ENCODE measurements at regions not wholly inside any gene's neighbourhood (a gene's known extent, or its start where the extent isn't known, plus 50 kb on each side); places are given as distances from the start of the nearest gene placed in this dataset.
A peak's percentile ranks its signal among the peaks of the same experiment; 100 is the strongest.
"Not testable (repeated sequence)": the region's sequence is repeated elsewhere in the genome, so short reads cannot be mapped to it uniquely, and the experiment has no call there.

GRCh38 chr11:3538220-3538619 lies 103.6 kb downstream of the ART5 start:
- H3K36me3 Mint-ChIP-seq (ENCODE audit: low read depth); DNase-seq; POLR2A ChIA-PET; H3K4me3 Mint-ChIP-seq; CTCF ChIA-PET; H3K27ac Mint-ChIP-seq; ATAC-seq; H3K4me1 Mint-ChIP-seq: not testable (repeated sequence)
- intact Hi-C loops (cut with DNase I, micrococcal nuclease) = loop anchor here in 1 of 2 experiments (5.0 kb wide), 1 partner anchor 234 kb away; no protein-coding TSS in a partner anchor
- peaks cover 17% of the 10 kb centered on the region for H3K9me3 Mint-ChIP-seq (ENCODE audit: low read depth)
- peaks cover 15% of the 10 kb centered on the region for H3K27me3 Mint-ChIP-seq

- H3K4me1 Mint-ChIP-seq; H3K36me3 Mint-ChIP-seq (ENCODE audit: low read depth); DNase-seq; H3K27ac Mint-ChIP-seq; POLR2A ChIA-PET; CTCF ChIA-PET; H3K4me3 Mint-ChIP-seq; ATAC-seq: not testable (repeated sequence)
- H3K9me3 Mint-ChIP-seq (ENCODE audit: low read depth) = peaks cover 17% of the 10 kb centered on the region
- H3K27me3 Mint-ChIP-seq = peaks cover 15% of the 10 kb centered on the region
- intact Hi-C loops (cut with DNase I, micrococcal nuclease) = loop anchor here in 1 of 2 experiments (5.0 kb wide), 1 partner anchor 235 kb away; no protein-coding TSS in a partner anchor
Observed at GRCh38 chr11:3537254-3537653, 104.5 kb downstream of the ART5 start.

- H3K4me3 Mint-ChIP-seq; H3K27me3 Mint-ChIP-seq; H3K36me3 Mint-ChIP-seq (ENCODE audit: low read depth); POLR2A ChIA-PET; H3K27ac Mint-ChIP-seq; H3K4me1 Mint-ChIP-seq; intact Hi-C loops (cut with DNase I, micrococcal nuclease); H3K9me3 Mint-ChIP-seq (ENCODE audit: low read depth); DNase-seq; ATAC-seq; CTCF ChIA-PET: not testable (repeated sequence)
Observed at GRCh38 chr11:3532958-3533357, 108.8 kb downstream of the ART5 start.

- H3K27me3 Mint-ChIP-seq; CTCF ChIA-PET; ATAC-seq; H3K9me3 Mint-ChIP-seq (ENCODE audit: low read depth); H3K27ac Mint-ChIP-seq; H3K36me3 Mint-ChIP-seq (ENCODE audit: low read depth); intact Hi-C loops (cut with DNase I, micrococcal nuclease); H3K4me1 Mint-ChIP-seq; H3K4me3 Mint-ChIP-seq; DNase-seq; POLR2A ChIA-PET: not testable (repeated sequence)
Observed at GRCh38 chr11:3531280-3531679, 110.5 kb downstream of the ART5 start.

GRCh38 chr11:3523567-3523966 lies 118.2 kb downstream of the ART5 start:
- CTCF ChIA-PET; POLR2A ChIA-PET; H3K9me3 Mint-ChIP-seq (ENCODE audit: low read depth): not testable (repeated sequence)

GRCh38 chr11:3520905-3521304 lies 120.9 kb downstream of the ART5 start:
- H3K27ac Mint-ChIP-seq; ATAC-seq; POLR2A ChIA-PET; H3K4me1 Mint-ChIP-seq; H3K4me3 Mint-ChIP-seq; DNase-seq; H3K27me3 Mint-ChIP-seq; intact Hi-C loops (cut with DNase I, micrococcal nuclease); H3K36me3 Mint-ChIP-seq (ENCODE audit: low read depth); H3K9me3 Mint-ChIP-seq (ENCODE audit: low read depth); CTCF ChIA-PET: not testable (repeated sequence)

More at GRCh38 chr11:3523567-3523966, 118.2 kb downstream of the ART5 start:
- intact Hi-C loops (cut with DNase I, micrococcal nuclease); H3K4me3 Mint-ChIP-seq; H3K4me1 Mint-ChIP-seq; ATAC-seq; DNase-seq; H3K36me3 Mint-ChIP-seq (ENCODE audit: low read depth); H3K27me3 Mint-ChIP-seq; H3K27ac Mint-ChIP-seq: not testable (repeated sequence)

GRCh38 chr11:3519841-3520240 lies 122.0 kb downstream of the ART5 start:
- ATAC-seq; H3K4me3 Mint-ChIP-seq; H3K9me3 Mint-ChIP-seq (ENCODE audit: low read depth); POLR2A ChIA-PET; H3K36me3 Mint-ChIP-seq (ENCODE audit: low read depth); H3K4me1 Mint-ChIP-seq; H3K27me3 Mint-ChIP-seq; intact Hi-C loops (cut with DNase I, micrococcal nuclease); CTCF ChIA-PET; DNase-seq; H3K27ac Mint-ChIP-seq: not testable (repeated sequence)

GRCh38 chr11:3516934-3517567 lies 124.7 kb downstream of the ART5 start:
- H3K4me1 Mint-ChIP-seq = peaks cover 12% of the 10 kb centered on the region
- H3K27me3 Mint-ChIP-seq; ATAC-seq; intact Hi-C loops (cut with DNase I, micrococcal nuclease); DNase-seq; H3K27ac Mint-ChIP-seq; POLR2A ChIA-PET; H3K4me3 Mint-ChIP-seq; H3K36me3 Mint-ChIP-seq (ENCODE audit: low read depth); CTCF ChIA-PET; H3K9me3 Mint-ChIP-seq (ENCODE audit: low read depth): not testable (repeated sequence)

GRCh38 chr11:3516345-3516933 lies 125.4 kb downstream of the ART5 start:
- CTCF ChIA-PET; ATAC-seq; H3K27ac Mint-ChIP-seq; H3K36me3 Mint-ChIP-seq (ENCODE audit: low read depth); POLR2A ChIA-PET; H3K4me3 Mint-ChIP-seq; intact Hi-C loops (cut with DNase I, micrococcal nuclease); DNase-seq; H3K9me3 Mint-ChIP-seq (ENCODE audit: low read depth); H3K27me3 Mint-ChIP-seq: not testable (repeated sequence)
- peaks cover 18% of the 10 kb centered on the region for H3K4me1 Mint-ChIP-seq

GRCh38 chr11:3514635-3515424 lies 127.0 kb downstream of the ART5 start:
- intact Hi-C loops (cut with DNase I, micrococcal nuclease); H3K36me3 Mint-ChIP-seq (ENCODE audit: low read depth); H3K9me3 Mint-ChIP-seq (ENCODE audit: low read depth); DNase-seq; CTCF ChIA-PET; H3K27me3 Mint-ChIP-seq; ATAC-seq: not testable (repeated sequence)
- peak overlapping the region; percentile 40 for H3K27ac Mint-ChIP-seq
- H3K4me3 Mint-ChIP-seq = peak overlapping the region; percentile 58
- POLR2A ChIA-PET = interaction anchor here (0.7 kb wide), 1 partner anchor 19 kb away, joined by 3 read pairs; no protein-coding TSS in a partner anchor
- peaks cover 29% of the 10 kb centered on the region for H3K4me1 Mint-ChIP-seq

GRCh38 chr11:3513311-3513710 lies 128.5 kb downstream of the ART5 start:
- intact Hi-C loops (cut with DNase I, micrococcal nuclease); H3K27me3 Mint-ChIP-seq; H3K36me3 Mint-ChIP-seq (ENCODE audit: low read depth); POLR2A ChIA-PET; H3K9me3 Mint-ChIP-seq (ENCODE audit: low read depth); DNase-seq; ATAC-seq: not testable (repeated sequence)
- Mint-ChIP-seq H3K4me3 (peak overlapping the region; percentile 58), H3K27ac (peak overlapping the region; percentile 72), H3K4me1 (peaks cover 29% of the 10 kb centered on the region)
- CTCF ChIA-PET = interaction anchor here (0.6 to 0.7 kb wide), 2 partner anchors 12 to 172 kb away, joined by 3 read pairs; no protein-coding TSS in a partner anchor

Data from activated CD4-positive, alpha-beta T cell treated with anti-CD3 and anti-CD28 coated beads for 36 hours (primary cell).